ENCODE measurements at regions not wholly inside any gene's neighbourhood (a gene's known extent, or its start where the extent isn't known, plus 50 kb on each side); places are given as distances from the start of the nearest gene placed in this dataset.

- WGBS, 2 donors = 87 to 92% methylated on average over 3 of the region's 3 CpGs
- no peak for DNase-seq (ENCODE audit: low spot score in 2 of 2)
- no peak overlapping the region for H3K4me3 ChIP-seq
- TF ChIP-seq CTCF (IDR thresholded peaks at IDR 0.05) (no peak), POLR2A (IDR thresholded peaks at IDR 0.05) (no peak), EP300 (IDR thresholded peaks at IDR 0.05) (no peak)
- peaks cover 0 to 16% (median 2%) of the 10 kb centered on the region in 4 donors for H3K9me3 ChIP-seq
- no peaks in the 10 kb centered on the region for H3K27me3 ChIP-seq
- H3K27ac ChIP-seq = no peak overlapping the region
- no peaks in the 10 kb centered on the region for H3K36me3 ChIP-seq
- H3K4me1 ChIP-seq = no peaks in the 10 kb centered on the region
Measured at GRCh38 chr4:12993923-12994322, 490.2 kb downstream of the RAB28 start.

GRCh38 chr4:12987284-12987683, 496.9 kb downstream of the RAB28 start:
- peaks cover 0 to 13% (median 0%) of the 10 kb centered on the region in 4 donors for H3K9me3 ChIP-seq
- no peak for DNase-seq (ENCODE audit: low spot score in 2 of 2)
- TF ChIP-seq POLR2A (IDR thresholded peaks at IDR 0.05) = no peak
- no peak for TF ChIP-seq EP300 (IDR thresholded peaks at IDR 0.05)
- TF ChIP-seq CTCF (IDR thresholded peaks at IDR 0.05) = no peak
- no peaks in the 10 kb centered on the region for H3K36me3 ChIP-seq
- H3K27me3 ChIP-seq = no peaks in the 10 kb centered on the region
- no peak overlapping the region for H3K27ac ChIP-seq
- WGBS, 2 donors = 78 to 88% methylated on average over 2 of the region's 2 CpGs
- no peak overlapping the region for H3K4me3 ChIP-seq
- H3K4me1 ChIP-seq = no peaks in the 10 kb centered on the region

GRCh38 chr4:12979797-12980196, 504.3 kb downstream of the RAB28 start:
- H3K36me3 ChIP-seq = no peaks in the 10 kb centered on the region
- peaks cover 0 to 18% (median 0%) of the 10 kb centered on the region in 4 donors for H3K9me3 ChIP-seq
- H3K27me3 ChIP-seq = no peaks in the 10 kb centered on the region
- no peak overlapping the region for H3K4me3 ChIP-seq
- no peak for DNase-seq (ENCODE audit: low spot score in 2 of 2)
- TF ChIP-seq EP300 (IDR thresholded peaks at IDR 0.05) (no peak), CTCF (IDR thresholded peaks at IDR 0.05) (no peak), POLR2A (IDR thresholded peaks at IDR 0.05) (no peak)
- no peak overlapping the region for H3K27ac ChIP-seq
- no peaks in the 10 kb centered on the region for H3K4me1 ChIP-seq
- WGBS, 2 donors = 56 to 59% methylated on average over 11 of the region's 11 CpGs

GRCh38 chr4:12978310-12978709, 505.8 kb downstream of the RAB28 start:
- TF ChIP-seq EP300 (IDR thresholded peaks at IDR 0.05) (no peak), POLR2A (IDR thresholded peaks at IDR 0.05) (no peak)
- no peak overlapping the region for H3K27ac ChIP-seq
- H3K36me3 ChIP-seq = no peaks in the 10 kb centered on the region
- no peaks in the 10 kb centered on the region for H3K27me3 ChIP-seq
- DNase-seq (ENCODE audit: low spot score in 2 of 2) = no peak
- H3K4me1 ChIP-seq = no peaks in the 10 kb centered on the region
- no peak overlapping the region for H3K4me3 ChIP-seq
- H3K9me3 ChIP-seq = peaks cover 0 to 10% (median 0%) of the 10 kb centered on the region in 4 donors

- no peak for TF ChIP-seq CTCF (IDR thresholded peaks at IDR 0.05)
- no peak for TF ChIP-seq POLR2A (IDR thresholded peaks at IDR 0.05)
- no peak for TF ChIP-seq EP300 (IDR thresholded peaks at IDR 0.05)
- Histone ChIP-seq H3K4me3 (no peak overlapping the region), H3K9me3 (peaks cover 0 to 5% (median 0%) of the 10 kb centered on the region in 4 donors), H3K4me1 (no peaks in the 10 kb centered on the region), H3K36me3 (no peaks in the 10 kb centered on the region), H3K27ac (no peak overlapping the region), H3K27me3 (no peaks in the 10 kb centered on the region)
- no peak for DNase-seq (ENCODE audit: low spot score in 2 of 2)
- 58 to 67% methylated on average over 3 of the region's 3 CpGs for WGBS, 2 donors
Measured at GRCh38 chr4:12975511-12975910, 508.6 kb downstream of the RAB28 start.

- 80 to 85% methylated on average over 2 of the region's 2 CpGs for WGBS, 2 donors
- Histone ChIP-seq H3K27me3 (no peaks in the 10 kb centered on the region), H3K27ac (no peak overlapping the region), H3K4me1 (no peaks in the 10 kb centered on the region), H3K4me3 (no peak overlapping the region), H3K36me3 (no peaks in the 10 kb centered on the region), H3K9me3 (peaks cover 0 to 5% (median 0%) of the 10 kb centered on the region in 4 donors)
- TF ChIP-seq POLR2A (IDR thresholded peaks at IDR 0.05) (no peak), EP300 (IDR thresholded peaks at IDR 0.05) (no peak), CTCF (IDR thresholded peaks at IDR 0.05) (no peak)
- DNase-seq (ENCODE audit: low spot score in 2 of 2) = no peak
Measured at GRCh38 chr4:12973522-12973921, 510.6 kb downstream of the RAB28 start.

Data from tibial nerve (tissue), 4 donors.